Stomach (tissue), 8 donors: ENCODE measurements at regions not wholly inside any gene's neighbourhood (a gene's known extent, or its start where the extent isn't known, plus 50 kb on each side); places are given as distances from the start of the nearest gene placed in this dataset.

Experiments used
- DNase-seq, 2 donors: peaks; one replicate each; pipeline versions ENCODE4 v3.0.0 to v3.0.0-alpha.2; 2013 to 2019
- H3K27ac ChIP-seq, 5 donors: fragments of 200-600 bp in 4 of 5; sonication (generic) in 4 of 5; one replicate each; pipeline ENCODE4 v1.5.1; 2013 to 2019; ENCODE audit warnings: mild to moderate bottlenecking in 1 of 5, moderate library complexity in 1 of 5
- H3K27me3 ChIP-seq, 3 donors: fragments of 200-600 bp; sonication (generic); one replicate each; pipeline ENCODE4 v1.5.1; 2017 to 2019; ENCODE audit warnings: mixed run types in 1 of 3
- H3K36me3 ChIP-seq, 4 donors: fragments of 200-600 bp; sonication (generic); 1 replicate in 3 of 4; 2 replicates in 1 of 4; pipeline ENCODE4 v1.5.1; 2016 to 2019
- H3K4me1 ChIP-seq, 4 donors: fragments of 200-600 bp; sonication (generic); one replicate each; pipeline ENCODE4 v1.5.1; 2016 to 2019
- H3K4me3 ChIP-seq, 4 donors: fragments of 200-600 bp; sonication (generic) in 3 of 4; one replicate each; pipeline ENCODE4 v1.5.1; 2016 to 2019; ENCODE audit warnings: mild to moderate bottlenecking in 1 of 4
- H3K9me3 ChIP-seq, 4 donors: fragments of 200-600 bp; sonication (generic); one replicate each; pipeline ENCODE4 v1.5.1; 2016 to 2019
- EP300 ChIP-seq: sonication (generic); formaldehyde crosslinking; IDR thresholded peaks from one replicate; pipeline ENCODE4 v1.6.1; 2017; ENCODE audit warnings: antibody characterized with exemption
- POLR2A ChIP-seq, 4 donors: fragments of 450-650 bp; IDR thresholded peaks; one replicate each; pipeline ENCODE4 v1.6.1; 2016; ENCODE audit warnings: antibody characterized with exemption in 4 of 4, control low read depth in 2 of 4, mild to moderate bottlenecking in 1 of 4, moderate library complexity in 1 of 4
- POLR2AphosphoS5 ChIP-seq, 3 donors: sonication (generic); formaldehyde crosslinking; IDR thresholded peaks; one replicate each; pipeline ENCODE4 v1.6.1; 2016; ENCODE audit warnings: antibody characterized with exemption in 3 of 3
- WGBS, 5 donors: extraction: QIAGEN DNeasy Blood & Tissue Kit in 3 of 5; methylation state at CpG; one replicate each; pipeline versions ENCODE4 v1.1.5 to v1.1.7; 2013 to 2018; 5-methylcytosine and 5-hydroxymethylcytosine counted together
- intact Hi-C: fragments of 100-400 bp; cut with DNase I; formaldehyde crosslinking; loops from one replicate; pipeline ENCODE4 v1.15.1; 2023; ENCODE audit warnings: low total_unique reads
- TF ChIP-seq, protein P1 (sequence below), 7 experiments: fragments of 450-650 bp in 4 of 7; fragments of 200-600 bp in 3 of 7; sonication (generic) in 3 of 7; IDR thresholded peaks; one replicate each; pipeline ENCODE4 v1.5.1; 2016 to 2019; ENCODE audit warnings: antibody characterized with exemption in 7 of 7, control low read depth in 2 of 7, mild to moderate bottlenecking in 1 of 7
- donor health status: healthy with polysubstance abuse.
- donor health status: Bipolar disorder and iron deficiency.
- donor health status: healthy.

DNA sequence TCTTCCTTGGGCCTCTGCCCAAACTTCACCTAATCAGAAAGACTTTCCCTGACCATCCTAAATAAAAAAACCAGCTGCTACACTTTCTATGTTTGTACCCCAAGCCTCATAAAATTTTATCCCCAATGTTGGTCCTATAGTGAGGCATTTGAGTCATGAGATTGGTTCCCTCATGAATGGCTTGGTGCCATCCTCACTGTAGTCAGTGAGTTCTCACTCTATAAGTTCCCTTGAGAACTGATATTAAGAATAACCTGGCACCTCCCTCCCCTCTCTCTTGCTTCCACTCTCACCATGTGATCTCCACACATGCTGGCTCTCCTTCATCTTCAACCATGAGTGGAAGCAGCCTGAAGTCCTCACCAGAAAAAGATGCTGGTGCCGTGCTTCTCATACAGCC is 316.9 kb upstream of the PRDM1 start:
- Histone ChIP-seq H3K27me3 (no peaks in the 10 kb centered on the region), H3K4me1 (no peaks in the 10 kb centered on the region), H3K4me3 (no peak overlapping the region), H3K9me3 (peaks cover 0 to 4% (median 0%) of the 10 kb centered on the region in 4 donors), H3K36me3 (no peaks in the 10 kb centered on the region), H3K27ac (no peak overlapping the region)
- DNase-seq = no peak
- intact Hi-C loops = no loop called here
- no peak for TF ChIP-seq EP300
- TF ChIP-seq, protein P1, sequence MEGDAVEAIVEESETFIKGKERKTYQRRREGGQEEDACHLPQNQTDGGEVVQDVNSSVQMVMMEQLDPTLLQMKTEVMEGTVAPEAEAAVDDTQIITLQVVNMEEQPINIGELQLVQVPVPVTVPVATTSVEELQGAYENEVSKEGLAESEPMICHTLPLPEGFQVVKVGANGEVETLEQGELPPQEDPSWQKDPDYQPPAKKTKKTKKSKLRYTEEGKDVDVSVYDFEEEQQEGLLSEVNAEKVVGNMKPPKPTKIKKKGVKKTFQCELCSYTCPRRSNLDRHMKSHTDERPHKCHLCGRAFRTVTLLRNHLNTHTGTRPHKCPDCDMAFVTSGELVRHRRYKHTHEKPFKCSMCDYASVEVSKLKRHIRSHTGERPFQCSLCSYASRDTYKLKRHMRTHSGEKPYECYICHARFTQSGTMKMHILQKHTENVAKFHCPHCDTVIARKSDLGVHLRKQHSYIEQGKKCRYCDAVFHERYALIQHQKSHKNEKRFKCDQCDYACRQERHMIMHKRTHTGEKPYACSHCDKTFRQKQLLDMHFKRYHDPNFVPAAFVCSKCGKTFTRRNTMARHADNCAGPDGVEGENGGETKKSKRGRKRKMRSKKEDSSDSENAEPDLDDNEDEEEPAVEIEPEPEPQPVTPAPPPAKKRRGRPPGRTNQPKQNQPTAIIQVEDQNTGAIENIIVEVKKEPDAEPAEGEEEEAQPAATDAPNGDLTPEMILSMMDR (IDR thresholded peaks at IDR 0.05) = no peak
- no peak for TF ChIP-seq POLR2A (IDR thresholded peaks at IDR 0.05)
- TF ChIP-seq POLR2AphosphoS5 (IDR thresholded peaks at IDR 0.05) = no peak
- 93 to 100% (median 100%) methylated on average over 1 of the region's 1 CpG for WGBS, 5 donors

DNA sequence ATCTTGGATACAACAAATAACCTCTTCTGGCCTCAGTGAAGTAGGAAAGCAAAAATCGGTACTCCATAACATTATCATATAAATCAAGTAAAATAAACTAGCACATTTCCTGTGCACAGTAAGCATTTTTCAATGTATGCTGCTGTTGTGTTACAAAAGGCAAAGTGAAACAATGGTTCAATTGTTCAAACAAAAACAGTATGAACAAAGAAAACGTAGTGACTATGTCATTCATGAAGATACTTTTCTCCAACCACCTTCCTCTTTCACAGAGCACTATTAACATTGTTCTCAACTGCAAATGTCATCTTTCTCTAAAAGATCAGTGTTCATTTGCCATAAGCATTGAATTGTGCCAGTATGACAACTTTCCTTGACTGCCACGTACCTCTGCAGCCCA is 318.6 kb upstream of the PRDM1 start:
- intact Hi-C loops = no loop called here
- TF ChIP-seq POLR2A (IDR thresholded peaks at IDR 0.05) (no peak), EP300 (no peak)
- TF ChIP-seq, protein P1 (IDR thresholded peaks at IDR 0.05) = no peak
- no peaks in the 10 kb centered on the region for H3K9me3 ChIP-seq

DNA sequence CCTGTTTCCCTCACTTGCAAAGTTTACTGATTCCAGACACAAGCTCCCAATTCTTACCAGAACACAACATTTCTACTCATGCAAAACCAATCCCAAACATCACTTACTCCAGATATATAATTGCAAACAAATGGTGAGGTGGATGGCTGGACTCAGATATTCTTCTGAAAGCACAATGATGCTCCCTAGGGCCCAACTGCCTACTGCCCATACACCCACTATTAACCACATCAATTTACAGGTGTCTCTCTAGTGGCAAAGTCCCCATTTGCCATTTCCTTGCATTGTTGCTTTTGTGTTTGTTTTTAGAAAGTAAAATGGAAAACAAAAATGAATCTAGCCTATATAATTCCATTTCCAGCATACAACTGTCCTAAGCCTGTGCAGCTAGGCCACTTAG is 320.9 kb upstream of the PRDM1 start:
- intact Hi-C loops = no loop called here
- H3K27ac ChIP-seq = no peak overlapping the region
- no peaks in the 10 kb centered on the region for H3K36me3 ChIP-seq
- H3K4me1 ChIP-seq = peaks cover 0 to 19% (median 0%) of the 10 kb centered on the region in 4 donors
- no peaks in the 10 kb centered on the region for H3K27me3 ChIP-seq
- TF ChIP-seq, protein P1 (IDR thresholded peaks at IDR 0.05) = no peak
- TF ChIP-seq EP300 (no peak), POLR2A (IDR thresholded peaks at IDR 0.05) (no peak), POLR2AphosphoS5 (IDR thresholded peaks at IDR 0.05) (no peak)
- no peak for DNase-seq
- no peak overlapping the region for H3K4me3 ChIP-seq
- no peaks in the 10 kb centered on the region for H3K9me3 ChIP-seq

More for the DNA sequence above, 318.6 kb upstream of the PRDM1 start:
- Histone ChIP-seq H3K4me3 (no peak overlapping the region), H3K36me3 (no peaks in the 10 kb centered on the region), H3K4me1 (no peaks in the 10 kb centered on the region), H3K27ac (no peak overlapping the region), H3K27me3 (no peaks in the 10 kb centered on the region)
- WGBS, 5 donors = 58 to 75% (median 63%) methylated on average over 3 of the region's 3 CpGs
- DNase-seq = no peak

DNA sequence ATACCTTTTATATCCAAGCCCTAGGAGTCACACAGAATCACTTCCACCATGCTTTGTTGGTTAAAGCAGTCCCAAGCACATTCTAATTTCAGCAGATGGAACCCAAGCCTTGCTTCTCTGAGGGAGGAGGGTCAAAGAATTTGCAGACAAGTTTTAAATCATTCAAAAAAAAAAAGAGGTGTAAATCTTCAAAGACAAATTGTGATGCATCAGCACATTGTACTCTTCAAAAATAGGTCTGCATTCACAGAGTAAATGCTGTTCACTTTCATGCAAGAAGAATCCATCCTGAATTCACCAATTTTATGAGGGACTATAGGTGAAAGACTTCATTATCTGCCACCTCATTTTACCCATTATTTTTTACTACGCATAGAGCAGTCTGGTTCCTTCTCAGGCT is 321.8 kb upstream of the PRDM1 start:
- Histone ChIP-seq H3K4me3 (no peak overlapping the region), H3K27me3 (no peaks in the 10 kb centered on the region), H3K27ac (no peak overlapping the region), H3K4me1 (peaks cover 3 to 28% (median 7%) of the 10 kb centered on the region in 4 donors), H3K36me3 (no peaks in the 10 kb centered on the region), H3K9me3 (no peaks in the 10 kb centered on the region)
- TF ChIP-seq, protein P1 (IDR thresholded peaks at IDR 0.05) = no peak
- TF ChIP-seq EP300 = no peak
- TF ChIP-seq POLR2AphosphoS5 (IDR thresholded peaks at IDR 0.05) = no peak
- no peak for TF ChIP-seq POLR2A (IDR thresholded peaks at IDR 0.05)
- no peak for DNase-seq
- WGBS, 5 donors = 97 to 100% (median 97%) methylated on average over 1 of the region's 1 CpG
- intact Hi-C loops = no loop called here
